Ovary (tissue), 7 donors: ENCODE measurements at regions not wholly inside any gene's neighbourhood (a gene's known extent, or its start where the extent isn't known, plus 50 kb on each side); places are given as distances from the start of the nearest gene placed in this dataset.
"Not testable (repeated sequence)": the region's sequence is repeated elsewhere in the genome, so short reads cannot be mapped to it uniquely, and the experiment has no call there.

ENCODE experiments used
- DNase-seq, 5 donors: peaks; one replicate each; pipeline ENCODE4 v3.0.0-alpha.2; 2019 to 2020
- H3K27ac ChIP-seq, 2 donors: fragments of 200-600 bp; one replicate each; pipeline versions ENCODE4 v1.5.1 to v1.8.0; 2019 to 2022
- H3K27me3 ChIP-seq: fragments of 200-600 bp; one replicate; pipeline ENCODE4 v1.8.0; 2022
- H3K36me3 ChIP-seq: fragments of 200-600 bp; sonication (generic); one replicate; pipeline ENCODE4 v1.5.1; 2019
- H3K4me1 ChIP-seq: one replicate; pipeline ENCODE4 v1.8.1; 2013; ENCODE audit warnings: mild to moderate bottlenecking, moderate library complexity; ENCODE audit not compliant: insufficient read depth
- H3K4me3 ChIP-seq: fragments of 200-600 bp; sonication (generic); one replicate; pipeline ENCODE4 v1.5.1; 2017
- H3K9me3 ChIP-seq, 2 donors: fragments of 200-600 bp in 1 of 2; sonication (generic) in 1 of 2; one replicate each; pipeline versions ENCODE4 v1.5.1 to v1.8.1; 2013 to 2019; ENCODE audit warnings: mild to moderate bottlenecking in 1 of 2, moderate library complexity in 1 of 2
- EP300 ChIP-seq: sonication (generic); formaldehyde crosslinking; IDR thresholded peaks from one replicate; pipeline ENCODE4 v1.6.1; 2017; ENCODE audit warnings: antibody characterized with exemption
- POLR2A ChIP-seq: fragments of 450-650 bp; IDR thresholded peaks from one replicate; pipeline ENCODE4 v1.6.1; 2017; ENCODE audit warnings: antibody characterized with exemption, mild to moderate bottlenecking, moderate library complexity
- WGBS, 3 donors: extraction: QIAGEN DNeasy Blood & Tissue Kit in 1 of 3; methylation state at CpG; one replicate each; pipeline versions ENCODE4 v1.1.5 to v1.1.7; 2013 to 2017; 5-methylcytosine and 5-hydroxymethylcytosine counted together
- intact Hi-C, 4 donors: fragments of 100-400 bp; cut with DNase I; formaldehyde crosslinking; loops; one replicate each; pipeline versions ENCODE4 v1.11.0 to v1.15.1; 2022 to 2023
- TF ChIP-seq, protein P1 (sequence below), 3 donors: fragments of 450-650 bp in 2 of 3; fragments of 200-600 bp in 1 of 3; IDR thresholded peaks; one replicate each; pipeline versions ENCODE4 v1.5.1 to v1.8.0; 2016 to 2022; ENCODE audit warnings: antibody characterized with exemption in 3 of 3, mild to moderate bottlenecking in 1 of 3
- donor health status: DM: no; HTN: no; CAD: no; lungs with moderate emphysema.
- donor health status: DM: no; HTN: no; CAD: no.
- donor health status: Bipolar disorder and iron deficiency.
- donor health status: DM: no; HTN: no; CAD: no.
- donor health status: DM: yes; HTN: yes; CAD: no.

- Histone ChIP-seq H3K27ac (no peak overlapping the region), H3K4me3 (no peak overlapping the region), H3K27me3 (no peaks in the 10 kb centered on the region), H3K4me1 (no peaks in the 10 kb centered on the region), H3K9me3 (no peaks in the 10 kb centered on the region), H3K36me3 (no peaks in the 10 kb centered on the region)
- intact Hi-C loops: no loop called here
- DNase-seq: no peak
- 22 to 33% (median 32%) methylated on average over 5 of the region's 5 CpGs for WGBS, 3 donors
- TF ChIP-seq EP300 (no peak), POLR2A (no peak)
- TF ChIP-seq, protein P1, sequence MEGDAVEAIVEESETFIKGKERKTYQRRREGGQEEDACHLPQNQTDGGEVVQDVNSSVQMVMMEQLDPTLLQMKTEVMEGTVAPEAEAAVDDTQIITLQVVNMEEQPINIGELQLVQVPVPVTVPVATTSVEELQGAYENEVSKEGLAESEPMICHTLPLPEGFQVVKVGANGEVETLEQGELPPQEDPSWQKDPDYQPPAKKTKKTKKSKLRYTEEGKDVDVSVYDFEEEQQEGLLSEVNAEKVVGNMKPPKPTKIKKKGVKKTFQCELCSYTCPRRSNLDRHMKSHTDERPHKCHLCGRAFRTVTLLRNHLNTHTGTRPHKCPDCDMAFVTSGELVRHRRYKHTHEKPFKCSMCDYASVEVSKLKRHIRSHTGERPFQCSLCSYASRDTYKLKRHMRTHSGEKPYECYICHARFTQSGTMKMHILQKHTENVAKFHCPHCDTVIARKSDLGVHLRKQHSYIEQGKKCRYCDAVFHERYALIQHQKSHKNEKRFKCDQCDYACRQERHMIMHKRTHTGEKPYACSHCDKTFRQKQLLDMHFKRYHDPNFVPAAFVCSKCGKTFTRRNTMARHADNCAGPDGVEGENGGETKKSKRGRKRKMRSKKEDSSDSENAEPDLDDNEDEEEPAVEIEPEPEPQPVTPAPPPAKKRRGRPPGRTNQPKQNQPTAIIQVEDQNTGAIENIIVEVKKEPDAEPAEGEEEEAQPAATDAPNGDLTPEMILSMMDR (IDR thresholded peaks at IDR 0.05): no peak
These were observed 426.7 kb upstream of the ARX start for GRCh38 chrX:25442499-25442898.

GRCh38 chrX:25433307-25433706 lies 417.5 kb upstream of the ARX start:
- Histone ChIP-seq H3K27me3 (peaks cover 4% of the 10 kb centered on the region), H3K4me3 (no peak overlapping the region), H3K36me3 (no peaks in the 10 kb centered on the region), H3K4me1 (no peaks in the 10 kb centered on the region), H3K27ac (no peak overlapping the region), H3K9me3 (no peaks in the 10 kb centered on the region)
- 18 to 37% (median 21%) methylated on average over 2 of the region's 2 CpGs for WGBS, 3 donors
- TF ChIP-seq EP300: no peak
- TF ChIP-seq, protein P1 (IDR thresholded peaks at IDR 0.05): no peak
- TF ChIP-seq POLR2A: no peak
- intact Hi-C loops: no loop called here
- no peak for DNase-seq

GRCh38 chrX:25432396-25432795 lies 416.6 kb upstream of the ARX start:
- H3K27me3 ChIP-seq: peaks cover 4% of the 10 kb centered on the region
- no peaks in the 10 kb centered on the region for H3K9me3 ChIP-seq
- H3K36me3 ChIP-seq: no peaks in the 10 kb centered on the region
- no peak overlapping the region for H3K27ac ChIP-seq
- DNase-seq: no peak
- WGBS, 3 donors: 39 to 45% (median 43%) methylated on average over 2 of the region's 2 CpGs
- TF ChIP-seq, protein P1 (IDR thresholded peaks at IDR 0.05): no peak
- TF ChIP-seq EP300: no peak
- H3K4me3 ChIP-seq: no peak overlapping the region
- H3K4me1 ChIP-seq: no peaks in the 10 kb centered on the region
- intact Hi-C loops: no loop called here

GRCh38 chrX:25427873-25428555 lies 412.2 kb upstream of the ARX start:
- DNase-seq: no peak
- Histone ChIP-seq H3K27ac (no peak overlapping the region), H3K36me3 (no peaks in the 10 kb centered on the region), H3K4me1 (no peaks in the 10 kb centered on the region), H3K27me3 (no peaks in the 10 kb centered on the region), H3K9me3 (no peaks in the 10 kb centered on the region), H3K4me3 (no peak overlapping the region)
- intact Hi-C loops: no loop called here
- 50 to 61% (median 52%) methylated on average over 10 of the region's 10 CpGs for WGBS, 3 donors
- TF ChIP-seq, protein P1 (IDR thresholded peaks at IDR 0.05): no peak
- no peak for TF ChIP-seq POLR2A
- TF ChIP-seq EP300: no peak

DNA sequence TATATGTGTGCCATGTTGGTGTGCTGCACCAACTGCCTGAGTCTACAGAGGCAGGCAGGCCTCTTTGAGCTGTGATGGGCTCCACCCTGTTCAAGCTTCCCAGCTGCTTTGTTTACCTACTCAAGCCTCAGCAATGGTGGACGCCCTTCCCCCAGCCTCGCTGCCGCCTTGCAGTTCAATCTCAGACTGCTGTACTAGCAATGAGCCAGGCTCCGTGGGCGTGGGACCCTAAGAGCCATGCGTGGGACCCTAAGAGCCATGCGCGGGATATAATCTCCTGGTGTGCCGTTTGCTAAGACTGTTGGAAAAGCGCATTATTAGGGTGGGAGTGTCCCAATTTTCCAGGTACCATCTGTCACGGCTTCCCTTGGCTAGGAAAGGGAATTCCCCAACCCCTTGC lies 388.4 kb upstream of the ARX start:
- DNase-seq, H3K4me3 ChIP-seq, H3K27ac ChIP-seq, H3K36me3 ChIP-seq, intact Hi-C loops, H3K4me1 ChIP-seq, H3K27me3 ChIP-seq, H3K9me3 ChIP-seq: not testable (repeated sequence)
- 83 to 90% (median 85%) methylated on average over 11 of the region's 11 CpGs for WGBS, 3 donors
